Activated T-helper 17 cell treated with anti-CD3 and anti-CD28 coated beads, Interleukin-2, amount 50 U/mL, for 72 hours (primary cell): ENCODE measurements at regions not wholly inside any gene's neighbourhood (a gene's known extent, or its start where the extent isn't known, plus 50 kb on each side); places are given as distances from the start of the nearest gene placed in this dataset.
"Not testable (repeated sequence)": the region's sequence is repeated elsewhere in the genome, so short reads cannot be mapped to it uniquely, and the experiment has no call there.

Source experiments
- ATAC-seq: fragments of 150-1000 bp; cut with Tn5 transposase; replicated peaks from 2 replicates; pipeline ENCODE4 v1.10.0; 2021; ENCODE audit warnings: mild to moderate bottlenecking, moderate library complexity
- H3K27ac Mint-ChIP-seq: one replicate; pipeline ENCODE4 v1.8.0; 2022; ENCODE audit warnings: mixed read lengths
- H3K27me3 Mint-ChIP-seq: one replicate; pipeline ENCODE4 v1.8.0; 2022; ENCODE audit warnings: mixed read lengths
- H3K36me3 Mint-ChIP-seq: one replicate; pipeline ENCODE4 v1.8.0; 2022; ENCODE audit warnings: low read depth, mild to moderate bottlenecking, mixed read lengths
- H3K4me1 Mint-ChIP-seq: one replicate; pipeline ENCODE4 v1.8.0; 2022; ENCODE audit warnings: mixed read lengths
- H3K4me3 Mint-ChIP-seq: one replicate; pipeline ENCODE4 v1.8.0; 2022; ENCODE audit warnings: mild to moderate bottlenecking, mixed read lengths
- H3K9me3 Mint-ChIP-seq: one replicate; pipeline ENCODE4 v1.8.0; 2022; ENCODE audit warnings: mixed read lengths

DNA sequence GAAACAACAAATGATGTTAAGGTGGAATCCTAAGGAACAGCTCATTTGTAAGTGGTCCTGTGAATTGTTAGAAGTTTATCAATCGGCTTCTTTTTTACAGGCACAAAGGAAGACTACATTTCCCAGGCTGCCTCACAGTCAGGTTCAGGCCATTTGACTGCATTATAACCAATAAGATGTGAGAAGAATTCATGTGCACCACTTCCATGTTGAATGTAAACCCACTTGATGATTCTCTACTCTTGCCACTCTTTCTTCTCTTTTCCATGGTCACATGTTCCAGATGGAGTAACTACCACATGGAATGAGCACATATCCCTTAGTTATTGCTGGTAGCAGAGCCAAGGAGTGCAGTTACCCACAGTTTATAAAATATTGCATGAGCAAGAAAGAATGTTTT, 67.1 kb upstream of the GZMB start:
- Mint-ChIP-seq H3K4me1 (peaks cover 5% of the 10 kb centered on the region), H3K9me3 (no peaks in the 10 kb centered on the region), H3K27me3 (peaks cover 3% of the 10 kb centered on the region), H3K4me3 (no peak overlapping the region), H3K27ac (no peak overlapping the region), H3K36me3 (no peaks in the 10 kb centered on the region)
- no peak for ATAC-seq

GRCh38 chr14:24700511-24700910, 66.5 kb upstream of the GZMB start:
- Mint-ChIP-seq H3K27me3 (peaks cover 3% of the 10 kb centered on the region), H3K4me1 (peaks cover 5% of the 10 kb centered on the region), H3K9me3 (no peaks in the 10 kb centered on the region), H3K4me3 (no peak overlapping the region), H3K36me3 (no peaks in the 10 kb centered on the region), H3K27ac (no peak overlapping the region)
- ATAC-seq = no peak

DNA sequence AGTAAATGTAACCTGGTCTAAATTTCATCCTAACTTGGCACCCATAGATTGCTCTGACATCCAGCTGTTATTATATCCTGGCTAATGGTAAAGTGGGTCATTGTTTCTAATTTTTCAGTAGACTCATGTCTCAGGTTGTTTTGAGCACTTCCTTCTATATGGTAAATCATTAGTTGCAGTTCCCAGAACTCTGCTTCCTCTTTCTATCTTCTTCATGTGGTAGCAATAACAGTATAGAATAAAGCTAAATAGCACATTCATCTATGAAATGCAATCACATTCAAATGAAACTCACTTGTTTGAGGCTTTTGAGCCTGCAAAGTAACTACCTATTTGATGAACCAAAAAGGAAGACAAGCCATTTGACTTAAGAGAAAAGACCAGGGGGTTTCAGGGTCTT, 65.1 kb upstream of the GZMB start:
- Mint-ChIP-seq H3K27ac (no peak overlapping the region), H3K4me1 (no peaks in the 10 kb centered on the region), H3K9me3 (no peaks in the 10 kb centered on the region), H3K36me3 (no peaks in the 10 kb centered on the region), H3K27me3 (no peaks in the 10 kb centered on the region), H3K4me3 (no peak overlapping the region)
- no peak for ATAC-seq

DNA sequence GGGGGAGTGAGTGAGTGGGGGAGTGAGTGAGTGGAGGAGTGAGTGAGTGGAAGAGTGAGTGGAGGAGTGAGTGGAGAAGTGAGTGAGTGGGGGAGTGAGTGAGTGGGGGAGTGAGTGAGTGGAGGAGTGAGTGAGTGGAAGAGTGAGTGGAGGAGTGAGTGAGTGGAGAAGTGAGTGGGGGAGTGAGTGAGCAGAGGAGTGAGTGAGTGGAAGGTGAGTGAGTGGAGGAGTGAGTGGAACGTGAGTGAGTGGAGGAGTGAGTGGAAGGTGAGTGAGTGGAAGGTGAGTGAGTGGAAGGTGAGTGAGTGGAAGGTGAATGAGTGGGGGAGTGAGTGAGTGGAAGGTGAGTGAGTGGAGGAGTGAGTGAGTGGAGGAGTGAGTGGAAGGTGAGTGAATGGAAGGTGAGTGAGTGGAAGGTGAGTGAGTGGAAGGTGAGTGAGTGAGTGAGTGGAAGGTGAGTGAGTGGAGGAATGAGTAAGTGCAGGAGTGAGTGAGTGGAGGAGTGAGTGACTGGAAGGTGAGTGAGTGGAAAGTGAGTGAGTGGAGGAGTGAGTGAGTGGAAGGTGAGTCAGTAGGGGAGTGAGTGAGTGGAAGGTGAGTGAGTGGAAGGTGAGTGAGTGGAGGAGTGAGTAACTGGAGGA, 62.4 kb upstream of the GZMB start:
- not testable (repeated sequence) for ATAC-seq, H3K36me3 Mint-ChIP-seq, H3K4me1 Mint-ChIP-seq, H3K4me3 Mint-ChIP-seq, H3K27ac Mint-ChIP-seq, H3K27me3 Mint-ChIP-seq, H3K9me3 Mint-ChIP-seq

DNA sequence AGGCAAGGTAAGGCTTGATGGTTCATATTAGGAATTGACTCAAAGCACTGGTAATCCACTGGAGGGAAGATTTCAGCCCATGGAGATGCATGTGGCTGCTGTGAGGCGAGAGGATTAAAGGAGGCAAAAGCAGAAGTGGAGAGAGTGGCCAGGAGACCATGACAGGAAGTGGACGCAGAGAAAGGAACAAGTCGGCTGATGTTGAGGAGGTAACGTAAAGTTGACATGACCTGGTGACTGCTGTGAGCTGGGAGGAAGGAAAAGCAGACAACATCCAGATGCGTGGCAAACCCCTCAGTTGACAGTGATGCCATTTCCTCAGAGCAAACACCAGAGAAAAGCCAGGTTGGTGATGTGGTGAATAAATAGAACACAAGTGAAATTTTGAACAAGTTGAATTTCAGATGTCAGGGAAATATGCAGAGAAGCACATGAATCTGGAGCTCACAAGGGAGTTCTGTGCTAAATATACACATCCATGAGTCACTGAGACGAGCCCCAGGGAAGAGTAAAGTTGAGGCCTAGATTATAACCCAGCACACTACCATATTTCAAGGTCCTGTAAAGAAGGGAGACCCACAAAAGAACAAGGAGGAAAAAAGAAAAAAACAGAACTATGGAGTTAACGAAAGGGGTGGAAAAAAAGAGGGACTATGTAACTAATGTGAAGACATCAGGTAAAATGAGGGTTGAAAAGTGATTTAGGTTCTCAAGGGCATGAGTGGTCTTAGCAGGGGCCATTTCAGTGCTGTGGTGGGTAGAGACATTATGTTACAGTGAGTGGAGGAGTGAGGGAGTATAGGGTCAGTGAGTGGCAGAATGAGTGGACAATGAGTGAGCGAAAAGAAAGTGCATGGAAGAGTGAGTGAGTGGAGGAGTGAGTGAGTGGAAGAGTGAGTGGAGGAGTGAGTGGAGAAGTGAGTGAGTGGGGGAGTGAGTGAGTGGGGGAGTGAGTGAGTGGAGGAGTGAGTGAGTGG, 61.6 kb upstream of the GZMB start:
- no peaks in the 10 kb centered on the region for H3K27me3 Mint-ChIP-seq
- H3K4me1 Mint-ChIP-seq = peaks cover 5% of the 10 kb centered on the region
- H3K27ac Mint-ChIP-seq = no peak overlapping the region
- H3K36me3 Mint-ChIP-seq = no peaks in the 10 kb centered on the region
- no peak overlapping the region for H3K4me3 Mint-ChIP-seq
- no peaks in the 10 kb centered on the region for H3K9me3 Mint-ChIP-seq
- ATAC-seq = peak; percentile 13

DNA sequence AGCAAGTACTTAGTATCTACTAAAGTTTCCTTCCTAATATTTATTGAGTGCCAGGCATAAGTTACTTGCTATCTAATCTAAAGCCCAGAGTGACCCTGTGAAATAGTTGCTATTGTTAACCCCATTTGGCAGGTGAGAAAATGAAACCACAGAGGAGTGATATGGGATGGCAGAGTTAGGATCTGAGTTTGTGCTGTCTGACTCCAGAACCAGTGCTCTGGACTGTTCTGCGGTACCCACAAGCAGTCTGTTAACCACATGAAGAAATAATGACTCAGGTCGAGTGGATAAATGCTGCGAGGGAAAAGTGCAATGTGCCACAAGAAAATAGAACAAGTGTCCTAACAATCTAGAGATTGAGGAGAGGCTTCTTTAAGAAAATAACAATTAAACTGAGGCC, 60.7 kb upstream of the GZMB start:
- peaks cover 5% of the 10 kb centered on the region for H3K4me1 Mint-ChIP-seq
- no peak overlapping the region for H3K4me3 Mint-ChIP-seq
- no peak overlapping the region for H3K27ac Mint-ChIP-seq
- H3K27me3 Mint-ChIP-seq = no peaks in the 10 kb centered on the region
- H3K9me3 Mint-ChIP-seq = no peaks in the 10 kb centered on the region
- no peaks in the 10 kb centered on the region for H3K36me3 Mint-ChIP-seq
- peak; percentile 38 for ATAC-seq

DNA sequence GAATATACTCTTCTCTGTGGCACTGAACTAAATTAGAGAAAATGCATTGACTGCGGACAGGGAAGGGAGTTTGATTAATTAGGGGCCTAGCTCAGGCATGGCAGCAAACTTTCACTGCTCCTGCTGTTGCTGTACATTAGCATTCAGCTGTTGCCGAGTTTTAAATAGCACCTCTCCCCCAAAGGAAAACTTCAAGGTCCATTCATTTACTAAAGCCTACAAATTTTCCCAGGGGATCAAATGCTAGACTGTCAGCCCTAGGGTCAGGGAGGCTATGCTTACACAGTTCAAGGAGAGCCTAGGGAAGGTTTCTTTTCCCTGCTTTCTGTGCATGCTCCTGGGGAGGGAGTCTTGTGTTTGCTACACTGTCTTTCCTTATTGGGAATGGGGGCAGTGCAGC, 60.0 kb upstream of the GZMB start:
- H3K27ac Mint-ChIP-seq = peak overlapping the region; percentile 74

GRCh38 chr14:24693353-24693737, 59.4 kb upstream of the GZMB start:
- no peak for ATAC-seq
- Mint-ChIP-seq H3K36me3 (no peaks in the 10 kb centered on the region), H3K4me3 (no peak overlapping the region), H3K27ac (peak overlapping the region; percentile 74), H3K4me1 (peaks cover 5% of the 10 kb centered on the region), H3K9me3 (no peaks in the 10 kb centered on the region), H3K27me3 (no peaks in the 10 kb centered on the region)

More for the DNA sequence above, 60.0 kb upstream of the GZMB start:
- no peaks in the 10 kb centered on the region for H3K27me3 Mint-ChIP-seq
- H3K9me3 Mint-ChIP-seq = no peaks in the 10 kb centered on the region
- peaks cover 5% of the 10 kb centered on the region for H3K4me1 Mint-ChIP-seq
- no peak for ATAC-seq
- no peak overlapping the region for H3K4me3 Mint-ChIP-seq
- no peaks in the 10 kb centered on the region for H3K36me3 Mint-ChIP-seq

DNA sequence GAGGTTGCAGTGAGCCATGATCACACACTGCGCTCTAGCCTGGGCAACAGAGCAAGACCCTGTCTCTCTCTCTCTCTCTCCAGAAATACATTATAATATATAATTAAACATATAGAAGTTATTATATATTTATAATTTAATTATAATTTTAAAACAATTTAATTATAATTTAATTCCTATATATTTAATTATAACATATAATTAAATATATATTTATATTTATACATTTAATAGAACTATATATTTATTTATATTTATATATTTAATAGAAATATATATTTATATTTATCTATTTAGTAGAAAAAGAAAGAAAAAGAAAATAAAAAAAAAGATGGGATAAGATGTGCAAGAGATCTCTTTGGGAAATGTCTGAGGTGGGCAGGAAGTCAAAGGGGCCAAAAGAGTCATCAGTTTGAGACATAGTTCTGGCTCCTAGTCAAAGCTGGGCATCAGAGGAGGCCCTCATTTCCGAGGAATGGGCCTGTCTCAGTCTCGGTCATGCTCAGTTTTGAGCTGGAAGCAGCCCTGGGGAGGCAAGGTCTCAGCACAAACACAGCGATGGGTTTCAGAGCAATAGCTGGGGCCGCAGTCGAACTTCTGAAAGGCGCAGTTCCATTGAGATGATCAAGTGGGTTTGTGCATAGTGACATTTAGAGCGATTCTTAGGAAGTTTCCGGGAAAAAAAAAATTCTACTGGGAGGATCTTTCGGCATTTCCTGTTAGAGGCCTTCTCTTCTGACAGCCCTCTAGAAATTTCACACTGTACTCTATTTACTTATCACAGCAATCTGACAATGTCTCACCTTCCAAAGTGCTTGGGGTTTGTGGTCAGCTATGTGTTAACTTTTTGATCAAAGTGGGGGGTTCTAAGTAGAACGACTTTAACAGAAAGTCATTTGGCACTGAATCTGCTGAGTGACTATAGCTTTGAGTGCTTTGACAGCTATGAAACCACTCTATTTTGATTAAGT, 58.7 kb upstream of the GZMB start:
- H3K4me1 Mint-ChIP-seq = peaks cover 5% of the 10 kb centered on the region
- ATAC-seq = peak; percentile 83
- H3K9me3 Mint-ChIP-seq = no peaks in the 10 kb centered on the region
- H3K27ac Mint-ChIP-seq = peak overlapping the region; percentile 74
- no peaks in the 10 kb centered on the region for H3K36me3 Mint-ChIP-seq
- H3K4me3 Mint-ChIP-seq = no peak overlapping the region
- H3K27me3 Mint-ChIP-seq = no peaks in the 10 kb centered on the region

GRCh38 chr14:24690492-24690891, 56.5 kb upstream of the GZMB start:
- H3K4me3 Mint-ChIP-seq = no peak overlapping the region
- no peaks in the 10 kb centered on the region for H3K36me3 Mint-ChIP-seq
- H3K9me3 Mint-ChIP-seq = no peaks in the 10 kb centered on the region
- peaks cover 5% of the 10 kb centered on the region for H3K4me1 Mint-ChIP-seq
- peaks cover 1% of the 10 kb centered on the region for H3K27me3 Mint-ChIP-seq
- no peak overlapping the region for H3K27ac Mint-ChIP-seq
- ATAC-seq = no peak

- Mint-ChIP-seq H3K4me3 (no peak overlapping the region), H3K4me1 (no peaks in the 10 kb centered on the region)
These were observed 54.2 kb upstream of the GZMB start for GRCh38 chr14:24688030-24688658.

More at GRCh38 chr14:24688030-24688658, 54.2 kb upstream of the GZMB start:
- Mint-ChIP-seq H3K9me3 (no peaks in the 10 kb centered on the region), H3K27me3 (peaks cover 5% of the 10 kb centered on the region), H3K36me3 (no peaks in the 10 kb centered on the region), H3K27ac (no peak overlapping the region)
- ATAC-seq = no peak
